ENCODE measurements at regions not wholly inside any gene's neighbourhood (a gene's known extent, or its start where the extent isn't known, plus 50 kb on each side); places are given as distances from the start of the nearest gene placed in this dataset.

GRCh38 chr2:39513641-39514094 is 76.6 kb upstream of the MAP4K3 start:
- Histone ChIP-seq H3K36me3 (ENCODE audit: control insufficient read depth in 2 of 3, insufficient read depth in 3 of 3, low read length in 3 of 3) (no peaks in the 10 kb centered on the region), H3K4me1 (ENCODE audit: control insufficient read depth in 2 of 3, insufficient read depth in 2 of 3, low read depth in 1 of 3, low read length in 3 of 3) (peaks cover 11 to 74% (median 60%) of the 10 kb centered on the region in 3 donors), H3K9ac (ENCODE audit: low read length in 3 of 3) (no peak overlapping the region), H3K27ac (ENCODE audit: low read depth in 2 of 2, low read length in 2 of 2) (peak overlapping the region; percentile 36 to 77), H3K9me3 (ENCODE audit: control insufficient read depth in 2 of 3, insufficient read depth in 1 of 3, low read length in 3 of 3) (no peaks in the 10 kb centered on the region), H3K27me3 (ENCODE audit: control insufficient read depth, insufficient read depth, low read length) (no peaks in the 10 kb centered on the region), H3K4me3 (ENCODE audit: low read length in 3 of 3) (no peak overlapping the region)
- TF ChIP-seq CTCF (IDR thresholded peaks at IDR 0.05; ENCODE audit: borderline replicate concordance, extremely low read depth, insufficient read depth), result peak; percentile 25
- peak in 4 of 5 donors; percentile 50 to 83 (median 66) for DNase-seq
- no peak for FAIRE-seq
- intact Hi-C loops (cut with DNase I), result no loop called here

GRCh38 chr2:39514825-39515224 is 77.7 kb upstream of the MAP4K3 start:
- no peaks in the 10 kb centered on the region for H3K36me3 ChIP-seq (ENCODE audit: control insufficient read depth in 2 of 3, insufficient read depth in 3 of 3, low read length in 3 of 3)
- intact Hi-C loops (cut with DNase I), result no loop called here
- H3K27me3 ChIP-seq (ENCODE audit: control insufficient read depth, insufficient read depth, low read length), result no peaks in the 10 kb centered on the region
- H3K4me1 ChIP-seq (ENCODE audit: control insufficient read depth in 2 of 3, insufficient read depth in 2 of 3, low read depth in 1 of 3, low read length in 3 of 3), result peaks cover 11 to 62% (median 53%) of the 10 kb centered on the region in 3 donors
- TF ChIP-seq CTCF (IDR thresholded peaks at IDR 0.05; ENCODE audit: borderline replicate concordance, extremely low read depth, insufficient read depth), result no peak
- H3K9me3 ChIP-seq (ENCODE audit: control insufficient read depth in 2 of 3, insufficient read depth in 1 of 3, low read length in 3 of 3), result no peaks in the 10 kb centered on the region
- H3K4me3 ChIP-seq (ENCODE audit: low read length in 3 of 3), result no peak overlapping the region
- FAIRE-seq (no peak), DNase-seq (no peak)
- H3K27ac ChIP-seq (ENCODE audit: low read depth in 2 of 2, low read length in 2 of 2), result no peak overlapping the region
- no peak overlapping the region for H3K9ac ChIP-seq (ENCODE audit: low read length in 3 of 3)

GRCh38 chr2:39515273-39515896 is 78.3 kb upstream of the MAP4K3 start:
- Histone ChIP-seq H3K4me1 (ENCODE audit: control insufficient read depth in 2 of 3, insufficient read depth in 2 of 3, low read depth in 1 of 3, low read length in 3 of 3) (peaks cover 11 to 60% (median 49%) of the 10 kb centered on the region in 3 donors), H3K4me3 (ENCODE audit: low read length in 3 of 3) (no peak overlapping the region), H3K9ac (ENCODE audit: low read length in 3 of 3) (no peak overlapping the region), H3K9me3 (ENCODE audit: control insufficient read depth in 2 of 3, insufficient read depth in 1 of 3, low read length in 3 of 3) (no peaks in the 10 kb centered on the region), H3K27ac (ENCODE audit: low read depth in 2 of 2, low read length in 2 of 2) (peak overlapping the region in 1 of 2 donors; percentile 69), H3K27me3 (ENCODE audit: control insufficient read depth, insufficient read depth, low read length) (no peaks in the 10 kb centered on the region), H3K36me3 (ENCODE audit: control insufficient read depth in 2 of 3, insufficient read depth in 3 of 3, low read length in 3 of 3) (no peaks in the 10 kb centered on the region)
- no peak for FAIRE-seq
- intact Hi-C loops (cut with DNase I), result no loop called here
- TF ChIP-seq CTCF (IDR thresholded peaks at IDR 0.05; ENCODE audit: borderline replicate concordance, extremely low read depth, insufficient read depth), result no peak
- DNase-seq, result no peak

Data from kidney (tissue), 13 donors.